HepG2 (cell line): ENCODE measurements at regions not wholly inside any gene's neighbourhood (a gene's known extent, or its start where the extent isn't known, plus 50 kb on each side); places are given as distances from the start of the nearest gene placed in this dataset.

Experiments used
- CENPT ChIP-seq: sonication (generic); formaldehyde crosslinking; IDR thresholded peaks from 2 replicates; pipeline ENCODE4 v1.8.0; 2022; ENCODE audit warnings: low read depth, mild to moderate bottlenecking, moderate library complexity, missing genetic modification reagents
- FOXP1 ChIP-seq, 2 experiments: fragments of 450-650 bp in 1 of 2; IDR thresholded peaks; 2 replicates each; pipeline ENCODE4 v1.6.1; 2017 to 2018; ENCODE audit warnings: antibody characterized with exemption in 1 of 2
- FUBP1 ChIP-seq: sonication (generic); formaldehyde crosslinking; IDR thresholded peaks from 2 replicates; pipeline ENCODE4 v1.5.1; 2020; ENCODE audit warnings: missing genetic modification reagents, mild to moderate bottlenecking, borderline replicate concordance
- HIVEP1 ChIP-seq: sonication (generic); formaldehyde crosslinking; IDR thresholded peaks from 2 replicates; pipeline ENCODE4 v1.4.0; 2020; ENCODE audit warnings: mild to moderate bottlenecking, missing genetic modification reagents
- KDM3A ChIP-seq: IDR thresholded peaks from 2 replicates; pipeline ENCODE4 v1.6.1; 2018; ENCODE audit warnings: low read depth, missing compliant biosample characterization
- MED13 ChIP-seq: sonication (generic); formaldehyde crosslinking; IDR thresholded peaks from 2 replicates; pipeline ENCODE4 v1.5.0; 2020; ENCODE audit warnings: missing genetic modification reagents
- MTF1 ChIP-seq: sonication (generic); formaldehyde crosslinking; IDR thresholded peaks from 2 replicates; pipeline ENCODE4 v1.5.0; 2020; ENCODE audit warnings: missing genetic modification reagents
- NONO ChIP-seq, 2 experiments: fragments of 450-650 bp in 1 of 2; sonication (generic) in 1 of 2; formaldehyde crosslinking in 1 of 2; IDR thresholded peaks in 1 of 2; conservative IDR thresholded peaks in 1 of 2; 2 replicates each; pipeline versions ENCODE4 v1.6.1 to v1.8.0; 2017 to 2022; ENCODE audit warnings: mild to moderate bottlenecking in 1 of 2, missing genetic modification reagents in 1 of 2, moderate library complexity in 1 of 2
- NR0B2 ChIP-seq: sonication (generic); formaldehyde crosslinking; IDR thresholded peaks from 2 replicates; pipeline ENCODE4 v1.4.0; 2020; ENCODE audit warnings: mild to moderate bottlenecking, missing genetic modification reagents
- SMAD1 ChIP-seq: sonication (generic); formaldehyde crosslinking; IDR thresholded peaks from 2 replicates; pipeline ENCODE4 v1.4.0; 2020; ENCODE audit warnings: missing genetic modification reagents, low read depth, mild to moderate bottlenecking, borderline replicate concordance
- SP140L ChIP-seq: sonication (generic); formaldehyde crosslinking; IDR thresholded peaks from 2 replicates; pipeline ENCODE4 v1.4.0; 2020; ENCODE audit warnings: missing genetic modification reagents, borderline replicate concordance
- ZBTB46 ChIP-seq: sonication (generic); formaldehyde crosslinking; IDR thresholded peaks from 2 replicates; pipeline ENCODE4 v1.4.0; 2020; ENCODE audit warnings: mild to moderate bottlenecking, missing genetic modification reagents, borderline replicate concordance
- ZFP37 ChIP-seq: sonication (generic); formaldehyde crosslinking; IDR thresholded peaks from 2 replicates; pipeline ENCODE4 v1.4.0; 2020; ENCODE audit warnings: missing genetic modification reagents, borderline replicate concordance
- ZMYM3 ChIP-seq: sonication (generic); formaldehyde crosslinking; IDR thresholded peaks from 2 replicates; pipeline ENCODE4 v1.5.1; 2020; ENCODE audit warnings: mild to moderate bottlenecking, missing genetic modification reagents
- ZNF800 ChIP-seq: sonication (generic); formaldehyde crosslinking; IDR thresholded peaks from 2 replicates; pipeline ENCODE4 v1.4.0; 2020; ENCODE audit warnings: missing genetic modification reagents
- TF ChIP-seq, protein P1 (sequence below): IDR thresholded peaks from 2 replicates; pipeline ENCODE4 v1.6.1; 2016; ENCODE audit warnings: missing biosample characterization, missing genetic modification reagents, low read depth
- TF ChIP-seq, protein P2 (sequence below): sonication (generic); formaldehyde crosslinking; IDR thresholded peaks from 2 replicates; pipeline ENCODE4 v1.5.1; 2020; ENCODE audit warnings: mild to moderate bottlenecking, missing genetic modification reagents, moderate library complexity

- TF ChIP-seq, protein P1, sequence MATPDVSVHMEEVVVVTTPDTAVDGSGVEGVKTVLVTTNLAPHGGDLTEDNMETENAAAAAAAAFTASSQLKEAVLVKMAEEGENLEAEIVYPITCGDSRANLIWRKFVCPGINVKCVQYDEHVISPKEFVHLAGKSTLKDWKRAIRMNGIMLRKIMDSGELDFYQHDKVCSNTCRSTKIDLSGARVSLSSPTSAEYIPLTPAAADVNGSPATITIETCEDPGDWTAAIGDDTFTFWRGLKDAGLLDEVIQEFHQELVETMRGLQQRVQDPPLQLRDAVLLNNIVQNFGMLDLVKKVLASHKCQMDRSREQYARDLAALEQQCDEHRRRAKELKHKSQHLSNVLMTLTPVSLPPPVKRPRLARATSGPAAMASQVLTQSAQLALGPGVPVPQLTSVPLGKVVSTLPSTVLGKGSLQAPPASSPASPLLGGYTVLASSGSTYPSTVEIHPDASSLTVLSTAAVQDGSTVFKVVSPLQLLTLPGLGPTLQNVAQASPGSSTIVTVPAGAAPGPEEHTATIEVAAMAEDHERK (CRISPR knock-in tag): no peak
- TF ChIP-seq ZMYM3 (CRISPR knock-in tag) (no peak), MTF1 (CRISPR knock-in tag) (no peak), ZNF800 (CRISPR knock-in tag) (no peak), HIVEP1 (no peak), NR0B2 (CRISPR knock-in tag) (no peak), ZBTB46 (CRISPR knock-in tag) (no peak), FUBP1 (CRISPR knock-in tag) (no peak), MED13 (no peak), ZFP37 (CRISPR knock-in tag) (no peak), SP140L (CRISPR knock-in tag) (no peak), FOXP1 (IDR thresholded peaks at IDR 0.05) (no peak), FOXP1 (CRISPR knock-in tag; IDR thresholded peaks at IDR 0.05) (no peak), NONO (IDR thresholded peaks at IDR 0.05) (no peak), NONO (CRISPR knock-in tag; conservative IDR thresholded peaks at IDR 0.05) (peak; percentile 64; the same call in 1 of the 2 replicates), CENPT (no peak), SMAD1 (CRISPR knock-in tag) (no peak), KDM3A (CRISPR knock-in tag) (no peak)
- TF ChIP-seq, protein P2, sequence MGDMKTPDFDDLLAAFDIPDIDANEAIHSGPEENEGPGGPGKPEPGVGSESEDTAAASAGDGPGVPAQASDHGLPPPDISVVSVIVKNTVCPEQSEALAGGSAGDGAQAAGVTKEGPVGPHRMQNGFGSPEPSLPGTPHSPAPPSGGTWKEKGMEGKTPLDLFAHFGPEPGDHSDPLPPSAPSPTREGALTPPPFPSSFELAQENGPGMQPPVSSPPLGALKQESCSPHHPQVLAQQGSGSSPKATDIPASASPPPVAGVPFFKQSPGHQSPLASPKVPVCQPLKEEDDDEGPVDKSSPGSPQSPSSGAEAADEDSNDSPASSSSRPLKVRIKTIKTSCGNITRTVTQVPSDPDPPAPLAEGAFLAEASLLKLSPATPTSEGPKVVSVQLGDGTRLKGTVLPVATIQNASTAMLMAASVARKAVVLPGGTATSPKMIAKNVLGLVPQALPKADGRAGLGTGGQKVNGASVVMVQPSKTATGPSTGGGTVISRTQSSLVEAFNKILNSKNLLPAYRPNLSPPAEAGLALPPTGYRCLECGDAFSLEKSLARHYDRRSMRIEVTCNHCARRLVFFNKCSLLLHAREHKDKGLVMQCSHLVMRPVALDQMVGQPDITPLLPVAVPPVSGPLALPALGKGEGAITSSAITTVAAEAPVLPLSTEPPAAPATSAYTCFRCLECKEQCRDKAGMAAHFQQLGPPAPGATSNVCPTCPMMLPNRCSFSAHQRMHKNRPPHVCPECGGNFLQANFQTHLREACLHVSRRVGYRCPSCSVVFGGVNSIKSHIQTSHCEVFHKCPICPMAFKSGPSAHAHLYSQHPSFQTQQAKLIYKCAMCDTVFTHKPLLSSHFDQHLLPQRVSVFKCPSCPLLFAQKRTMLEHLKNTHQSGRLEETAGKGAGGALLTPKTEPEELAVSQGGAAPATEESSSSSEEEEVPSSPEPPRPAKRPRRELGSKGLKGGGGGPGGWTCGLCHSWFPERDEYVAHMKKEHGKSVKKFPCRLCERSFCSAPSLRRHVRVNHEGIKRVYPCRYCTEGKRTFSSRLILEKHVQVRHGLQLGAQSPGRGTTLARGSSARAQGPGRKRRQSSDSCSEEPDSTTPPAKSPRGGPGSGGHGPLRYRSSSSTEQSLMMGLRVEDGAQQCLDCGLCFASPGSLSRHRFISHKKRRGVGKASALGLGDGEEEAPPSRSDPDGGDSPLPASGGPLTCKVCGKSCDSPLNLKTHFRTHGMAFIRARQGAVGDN (CRISPR knock-in tag): peak; percentile 89
Measured at GRCh38 chr12:132428936-132429601, 60.9 kb upstream of the FBRSL1 start (continued).
